A549 (cell line): ENCODE measurements at regions not wholly inside any gene's neighbourhood (a gene's known extent, or its start where the extent isn't known, plus 50 kb on each side); places are given as distances from the start of the nearest gene placed in this dataset.

Experiments used
- ATAC-seq, 2 experiments: fragments of 200-7000 bp in 1 of 2; fragments of >200 bp in 1 of 2; cut with Nextera tagmentation in 1 of 2; cut with Tn5 transposase in 1 of 2; 3 replicates each; pipeline versions ENCODE4 v1.8.0 to v1.9.1; 2018 to 2020; ENCODE audit warnings: mild to moderate bottlenecking in 1 of 2, moderate library complexity in 1 of 2
- CTCF ChIA-PET: fragments of 300-600 bp; sonication (Branson Sonifier 250); formaldehyde crosslinking; extraction: SDS; loops from one replicate; lab custom pipeline; 2021; ENCODE audit warnings: antibody characterized with exemption, inconsistent platforms; lab: Yijun Ruan, JAX
- POLR2A ChIA-PET: fragments of 350-600 bp; formaldehyde crosslinking; extraction: SDS; loops from one replicate; lab custom pipeline; 2021; ENCODE audit warnings: antibody characterized with exemption, inconsistent platforms; lab: Yijun Ruan, JAX
- DNase-seq, 2 experiments: peaks; one replicate each; pipeline versions ENCODE4 v3.0.0 to v3.0.0-alpha.2; 2011 to 2016; ENCODE audit warnings: low read depth in 1 of 2, low spot score in 1 of 2
- FAIRE-seq: peaks from 2 replicates; lab custom pipeline; 2011; peaks lifted over from hg19 to GRCh38; lab: Jason Lieb, UNC
- H3K27ac ChIP-seq, 2 experiments: fragments of >200 bp; sonication (Bioruptor Twin); formaldehyde crosslinking; 3 replicates each; pipeline ENCODE4 v1.5.1; 2016 to 2017
- H3K4me1 ChIP-seq: fragments of >200 bp; sonication (Bioruptor Twin); formaldehyde crosslinking; 3 replicates; pipeline ENCODE4 v1.6.1; 2016
- H3K4me2 ChIP-seq: fragments of >200 bp; sonication (Bioruptor Twin); formaldehyde crosslinking; 3 replicates; pipeline ENCODE4 v1.6.1; 2016
- H3K4me3 ChIP-seq: fragments of >200 bp; sonication (Bioruptor Twin); formaldehyde crosslinking; 3 replicates; pipeline ENCODE4 v1.5.1; 2016
- H3K9me3 ChIP-seq: fragments of >200 bp; sonication (Bioruptor Twin); formaldehyde crosslinking; 3 replicates; pipeline ENCODE4 v1.6.1; 2016
- BCL3 ChIP-seq: fragments of >200 bp; sonication (Bioruptor Twin); formaldehyde crosslinking; IDR thresholded peaks from 3 replicates; pipeline ENCODE4 v1.6.1; 2016
- CBX2 ChIP-seq: fragments of 200-600 bp; sonication (generic); IDR thresholded peaks from 2 replicates; pipeline ENCODE4 v1.6.1; 2016; ENCODE audit warnings: low read depth, mild to moderate bottlenecking, borderline replicate concordance
- CHD2 ChIP-seq: fragments of 150-350 bp; IDR thresholded peaks from 2 replicates; pipeline ENCODE4 v1.6.1; 2014; ENCODE audit warnings: low read length; ENCODE audit not compliant: partially characterized antibody
- CTCF ChIP-seq: fragments of >200 bp; sonication (Bioruptor Twin); formaldehyde crosslinking; IDR thresholded peaks from 3 replicates; pipeline ENCODE4 v1.5.1; 2016
- E2F6 ChIP-seq: IDR thresholded peaks from 2 replicates; pipeline ENCODE4 v1.6.1; 2012; ENCODE audit warnings: low read depth, borderline replicate concordance
- EHMT2 ChIP-seq: fragments of 200-600 bp; sonication (generic); IDR thresholded peaks from 2 replicates; pipeline ENCODE4 v1.6.1; 2016; ENCODE audit warnings: antibody characterized with exemption, low read depth, mild to moderate bottlenecking, moderate library complexity
- ESRRA ChIP-seq: fragments of 150-350 bp; IDR thresholded peaks from 2 replicates; pipeline ENCODE4 v1.6.1; 2014; ENCODE audit warnings: mild to moderate bottlenecking, low read length, borderline replicate concordance
- GATA3 ChIP-seq: IDR thresholded peaks from 2 replicates; pipeline ENCODE4 v1.6.1; 2012; ENCODE audit warnings: borderline replicate concordance
- HES2 ChIP-seq: fragments of >200 bp; sonication (Bioruptor Twin); formaldehyde crosslinking; IDR thresholded peaks from 2 replicates; pipeline ENCODE4 v1.6.1; 2016
- HEYL ChIP-seq: fragments of 250-450 bp; sonication (Bioruptor Pico); IDR thresholded peaks from 2 replicates; pipeline ENCODE4 v1.8.0; 2021; ENCODE audit warnings: mild to moderate bottlenecking, moderate library complexity
- HOXB13 ChIP-seq: fragments of 250-450 bp; sonication (Bioruptor Pico); IDR thresholded peaks from 2 replicates; pipeline ENCODE4 v1.5.0; 2020; ENCODE audit warnings: low read depth, mild to moderate bottlenecking, moderate library complexity
- HOXB5 ChIP-seq: fragments of 250-450 bp; sonication (Bioruptor Pico); IDR thresholded peaks from 2 replicates; pipeline ENCODE4 v1.5.0; 2020; ENCODE audit warnings: mild to moderate bottlenecking, moderate library complexity
- KDM1A ChIP-seq: fragments of 200-600 bp; sonication (generic); IDR thresholded peaks from 2 replicates; pipeline ENCODE4 v1.6.1; 2016; ENCODE audit warnings: low read depth, mild to moderate bottlenecking
- KDM5A ChIP-seq: fragments of 200-600 bp; sonication (generic); IDR thresholded peaks from 2 replicates; pipeline ENCODE4 v1.6.1; 2016; ENCODE audit warnings: antibody characterized with exemption, mild to moderate bottlenecking
- MAX ChIP-seq: IDR thresholded peaks from 2 replicates; pipeline ENCODE4 v1.6.1; 2012
- MAZ ChIP-seq: fragments of 150-350 bp; IDR thresholded peaks from 2 replicates; pipeline ENCODE4 v1.6.1; 2014; ENCODE audit warnings: antibody characterized with exemption, low read depth, low read length, borderline replicate concordance
- MYC ChIP-seq: IDR thresholded peaks from 2 replicates; pipeline ENCODE4 v1.6.1; 2012; ENCODE audit warnings: mild to moderate bottlenecking, inconsistent platforms, low read length, improper control_type of control experiment, borderline replicate concordance
- NPAS2 ChIP-seq: fragments of 250-450 bp; sonication (Bioruptor Pico); IDR thresholded peaks from 2 replicates; pipeline ENCODE4 v1.8.0; 2022; ENCODE audit warnings: mild to moderate bottlenecking, moderate library complexity, borderline replicate concordance
- NR3C1 ChIP-seq: fragments of >200 bp; sonication (Bioruptor Twin); formaldehyde crosslinking; IDR thresholded peaks from 3 replicates; pipeline ENCODE4 v1.6.1; 2017
- PBX3 ChIP-seq: IDR thresholded peaks from 2 replicates; pipeline ENCODE4 v1.6.1; 2012
- POLR2A ChIP-seq: IDR thresholded peaks from 2 replicates; pipeline ENCODE4 v1.6.1; 2012; ENCODE audit warnings: mild to moderate bottlenecking, low read length
- POLR2AphosphoS2 ChIP-seq: conservative IDR thresholded peaks from 2 replicates; pipeline ENCODE4 v1.6.1; 2012; ENCODE audit warnings: low read length, improper control_type of control experiment, inconsistent platforms
- RAD21 ChIP-seq, 2 experiments: fragments of >200 bp in 1 of 2; sonication (Bioruptor Twin) in 1 of 2; formaldehyde crosslinking in 1 of 2; IDR thresholded peaks in 1 of 2; conservative IDR thresholded peaks in 1 of 2; 2 replicates in 1 of 2; 3 replicates in 1 of 2; pipeline ENCODE4 v1.6.1; 2012 to 2018; ENCODE audit warnings: inconsistent platforms in 1 of 2
- RARB ChIP-seq: fragments of 250-450 bp; sonication (Bioruptor Pico); IDR thresholded peaks from 2 replicates; pipeline ENCODE4 v1.8.0; 2021; ENCODE audit warnings: mild to moderate bottlenecking, moderate library complexity
- RNF2 ChIP-seq: fragments of 200-600 bp; sonication (generic); IDR thresholded peaks from 2 replicates; pipeline ENCODE4 v1.6.1; 2016; ENCODE audit warnings: low read depth, mild to moderate bottlenecking, antibody characterized with exemption, moderate library complexity, borderline replicate concordance
- TP53 ChIP-seq: fragments of 250-450 bp; sonication (Bioruptor Pico); IDR thresholded peaks from 2 replicates; pipeline ENCODE4 v1.5.0; 2021; ENCODE audit warnings: mild to moderate bottlenecking, moderate library complexity
- ZC3H11A ChIP-seq: fragments of 450-650 bp; IDR thresholded peaks from 2 replicates; pipeline ENCODE4 v1.6.1; 2014; ENCODE audit warnings: antibody characterized with exemption, mild to moderate bottlenecking
- ZFP36 ChIP-seq: fragments of 450-650 bp; IDR thresholded peaks from 2 replicates; pipeline ENCODE4 v1.6.1; 2014; ENCODE audit warnings: borderline replicate concordance; ENCODE audit not compliant: partially characterized antibody
- ZSCAN20 ChIP-seq: fragments of 250-450 bp; sonication (Bioruptor Pico); IDR thresholded peaks from 2 replicates; pipeline ENCODE4 v1.8.0; 2022; ENCODE audit warnings: mild to moderate bottlenecking, moderate library complexity
- WGBS: methylation state at CpG from one replicate; pipeline ENCODE4 v1.1.6; 2017; ENCODE audit errors: missing lambda C conversion rate; 5-methylcytosine and 5-hydroxymethylcytosine counted together

GRCh38 chr5:130992095-130992494 lies 173.0 kb downstream of the HINT1 start:
- Histone ChIP-seq H3K27ac (no peak overlapping the region), H3K4me1 (no peaks in the 10 kb centered on the region), H3K4me3 (no peak overlapping the region), H3K9me3 (no peaks in the 10 kb centered on the region), H3K4me2 (no peak overlapping the region)
- TF ChIP-seq PBX3 (no peak), KDM1A (no peak), KDM5A (no peak), RNF2 (no peak), MAX (no peak)
- FAIRE-seq = no peak
- POLR2A ChIA-PET = no interaction called here
- CTCF ChIA-PET = no interaction called here
- WGBS = 19% methylated on average over 4 of the region's 4 CpGs
- no peak for DNase-seq
- ATAC-seq = no peak

GRCh38 chr5:130985776-130986175 lies 179.3 kb downstream of the HINT1 start:
- Histone ChIP-seq H3K4me3 (no peak overlapping the region), H3K9me3 (no peaks in the 10 kb centered on the region), H3K4me1 (no peaks in the 10 kb centered on the region), H3K4me2 (no peak overlapping the region), H3K27ac (no peak overlapping the region)
- POLR2A ChIA-PET = no interaction called here
- CTCF ChIA-PET = no interaction called here
- no peak for TF ChIP-seq HOXB13 (CRISPR knock-in tag)
- TF ChIP-seq E2F6 = no peak
- no peak for TF ChIP-seq CHD2
- TF ChIP-seq CBX2 = no peak
- TF ChIP-seq ESRRA = no peak
- TF ChIP-seq TP53 (CRISPR knock-in tag) = no peak
- no peak for TF ChIP-seq POLR2AphosphoS2
- TF ChIP-seq POLR2A = no peak
- TF ChIP-seq MAZ = no peak
- TF ChIP-seq HEYL (CRISPR knock-in tag) = no peak
- TF ChIP-seq ZC3H11A = no peak
- no peak for TF ChIP-seq CTCF
- TF ChIP-seq ZFP36 = no peak
- no peak for TF ChIP-seq MYC
- TF ChIP-seq MAX = no peak
- no peak for TF ChIP-seq RAD21 (conservative IDR thresholded peaks at IDR 0.05 in 1 of 2, IDR thresholded peaks at IDR 0.05 in 1 of 2)
- TF ChIP-seq HES2 = no peak
- ATAC-seq (no peak), DNase-seq (no peak), FAIRE-seq (no peak)
- 59% methylated on average over 2 of the region's 2 CpGs for WGBS

GRCh38 chr5:130981663-130982062 lies 183.4 kb downstream of the HINT1 start:
- no peak overlapping the region for H3K4me2 ChIP-seq
- FAIRE-seq (no peak), ATAC-seq (no peak), DNase-seq (no peak)
- H3K27ac ChIP-seq = no peak overlapping the region
- no peaks in the 10 kb centered on the region for H3K4me1 ChIP-seq
- CTCF ChIA-PET = interaction anchor here (0.7 kb wide), 1 partner anchor 1377 kb away, joined by 3 read pairs; no protein-coding TSS in a partner anchor
- TF ChIP-seq MAZ = no peak
- TF ChIP-seq EHMT2 = no peak
- no peak for TF ChIP-seq HEYL (CRISPR knock-in tag)
- no peak for TF ChIP-seq NR3C1
- TF ChIP-seq ZSCAN20 = no peak
- no peak for TF ChIP-seq BCL3
- no peak for TF ChIP-seq CBX2
- TF ChIP-seq RARB = no peak
- TF ChIP-seq NPAS2 = no peak
- TF ChIP-seq KDM5A = no peak
- TF ChIP-seq KDM1A = no peak
- no peak for TF ChIP-seq GATA3
- TF ChIP-seq MAX = no peak
- TF ChIP-seq RNF2 = no peak
- TF ChIP-seq ESRRA = no peak
- no peak for TF ChIP-seq HOXB5 (CRISPR knock-in tag)
- H3K4me3 ChIP-seq = no peak overlapping the region
- WGBS = 56% methylated on average over 5 of the region's 5 CpGs
- POLR2A ChIA-PET = no interaction called here
- no peaks in the 10 kb centered on the region for H3K9me3 ChIP-seq
